GM18502 (cell line): ENCODE measurements at regions not wholly inside any gene's neighbourhood (a gene's known extent, or its start where the extent isn't known, plus 50 kb on each side); places are given as distances from the start of the nearest gene placed in this dataset.

ENCODE experiments used
- ATAC-seq: cut with Tn5 transposase; IDR thresholded peaks from one replicate; pipeline ENCODE4 v1.9.1; 2021; ENCODE audit warnings: mild to moderate bottlenecking; ENCODE audit not compliant: unreplicated experiment, poor library complexity

DNA sequence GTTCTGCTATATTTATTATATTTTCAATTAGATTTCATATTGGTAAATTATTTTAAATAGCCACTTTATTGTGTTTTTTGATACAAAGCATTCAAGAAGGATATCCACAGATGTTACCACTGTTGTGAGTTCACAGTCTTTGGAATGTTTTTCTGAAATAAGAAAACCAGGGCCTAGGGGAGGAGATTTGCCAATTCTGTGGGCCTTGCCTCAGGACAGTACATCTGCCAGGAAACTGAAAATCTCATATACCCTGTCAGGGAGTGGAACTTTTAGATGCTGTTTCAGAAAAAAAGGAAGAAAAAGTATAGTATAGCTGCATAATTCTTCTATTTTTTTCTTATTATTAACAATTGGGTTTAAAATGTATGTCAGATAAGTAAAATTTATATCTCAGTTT, 995.9 kb upstream of the ADGRB3 start:
- ATAC-seq, result no peak

DNA sequence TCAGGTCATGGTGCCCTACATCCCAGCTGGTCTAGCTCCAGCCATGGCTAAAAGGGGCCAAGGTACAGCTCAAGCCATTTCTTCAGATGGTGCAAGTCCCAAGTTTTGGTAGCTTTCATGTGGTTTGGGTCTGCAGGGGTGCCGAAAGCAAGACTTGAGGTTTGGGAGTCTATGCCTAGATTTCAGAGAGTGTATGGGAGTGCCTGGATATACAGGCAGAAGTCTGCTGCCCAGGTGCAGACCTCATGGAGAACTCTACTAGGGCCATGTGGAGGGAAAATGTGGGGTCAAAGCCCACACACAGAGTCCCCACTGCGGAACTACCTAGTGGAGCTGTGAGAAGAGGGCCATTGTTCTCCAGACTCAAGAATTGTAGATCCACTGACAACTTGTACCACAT, 1000.9 kb upstream of the ADGRB3 start:
- ATAC-seq, result no peak

DNA sequence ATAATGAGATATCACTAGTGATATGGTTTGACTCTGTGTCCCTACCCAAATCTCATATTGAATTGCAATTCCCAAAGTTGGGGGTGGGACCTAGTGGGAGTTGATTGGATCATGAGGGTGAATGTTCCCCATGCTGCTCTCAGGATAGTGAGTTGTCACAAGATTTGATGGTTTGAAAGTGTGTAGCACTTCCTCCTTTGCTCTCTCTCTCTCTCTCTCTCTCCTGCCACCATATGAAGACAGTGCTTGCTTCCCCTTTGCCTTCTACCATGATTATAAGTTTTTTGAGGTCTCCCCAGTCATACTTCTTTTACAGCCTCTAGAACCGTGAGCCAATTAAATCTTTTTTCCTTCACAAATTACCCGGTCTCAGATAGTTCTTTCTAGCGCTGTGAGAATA, 1002.0 kb upstream of the ADGRB3 start:
- no peak for ATAC-seq

GRCh38 chr6:67630146-67630545, 1004.9 kb upstream of the ADGRB3 start:
- ATAC-seq, result no peak

DNA sequence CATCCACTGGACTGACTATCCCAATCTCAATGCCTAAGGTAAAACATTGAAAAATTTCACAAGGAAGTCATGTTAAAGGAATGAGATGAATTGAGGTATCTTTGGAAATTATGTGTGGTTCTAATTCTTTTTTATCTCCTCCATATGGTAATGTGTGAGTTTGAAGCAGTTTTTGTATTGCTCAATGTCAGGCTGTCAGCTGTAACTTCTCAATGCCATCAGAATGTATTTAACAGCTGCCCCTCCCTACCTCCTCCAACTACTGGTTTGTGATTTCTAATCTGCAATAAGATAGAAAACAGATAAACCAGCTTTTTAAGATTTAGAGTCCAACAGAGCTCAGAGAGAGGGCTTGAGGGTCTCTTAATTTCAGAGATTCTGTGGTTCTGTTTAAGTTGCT, 1005.8 kb upstream of the ADGRB3 start:
- ATAC-seq, result no peak

GRCh38 chr6:67615796-67616195, 1019.3 kb upstream of the ADGRB3 start:
- no peak for ATAC-seq

GRCh38 chr6:67608099-67608749, 1026.9 kb upstream of the ADGRB3 start:
- no peak for ATAC-seq

- no peak for ATAC-seq
These were observed 1027.9 kb upstream of the ADGRB3 start for GRCh38 chr6:67606906-67607828.

GRCh38 chr6:67594366-67594765, 1040.7 kb upstream of the ADGRB3 start:
- no peak for ATAC-seq

DNA sequence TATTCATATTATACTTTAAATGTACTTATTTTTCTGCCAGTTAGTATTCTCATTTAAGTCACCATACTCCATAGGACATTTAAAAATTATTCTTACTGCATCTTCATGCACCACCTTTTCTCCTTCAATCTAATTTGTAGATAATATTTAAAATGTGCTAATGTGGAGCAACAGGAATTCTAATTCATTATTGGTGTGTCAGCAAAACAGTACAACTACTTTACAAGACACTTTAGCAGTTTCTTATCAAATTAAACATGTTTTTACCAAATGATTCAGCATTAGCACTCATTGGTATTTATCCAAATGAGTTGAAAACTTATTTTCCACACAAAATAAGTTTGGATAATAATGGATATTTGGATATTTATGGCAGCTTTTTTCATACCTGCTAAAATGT, 1041.8 kb upstream of the ADGRB3 start:
- ATAC-seq, result no peak

GRCh38 chr6:67591910-67592309, 1043.2 kb upstream of the ADGRB3 start:
- no peak for ATAC-seq

GRCh38 chr6:67567842-67568241, 1067.2 kb upstream of the ADGRB3 start:
- ATAC-seq, result no peak

DNA sequence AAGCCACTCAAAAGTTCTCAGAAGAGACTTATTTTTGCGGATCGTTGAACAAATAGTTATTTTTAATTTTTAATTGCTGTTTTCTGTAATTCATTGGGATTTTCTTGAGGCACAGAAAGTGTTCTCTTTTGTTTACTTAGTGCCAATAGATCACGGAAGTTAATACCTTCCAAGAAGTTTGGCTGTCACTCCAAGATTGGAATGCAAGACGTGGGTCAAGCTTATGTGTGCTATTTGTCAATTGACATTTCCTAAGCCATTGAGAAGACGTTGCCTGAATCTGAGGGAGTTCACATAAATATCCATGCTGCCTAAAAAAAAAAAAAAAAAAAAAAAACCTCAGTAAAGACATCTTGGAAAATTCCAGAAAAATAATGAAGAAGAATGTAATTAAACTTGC, 1071.4 kb upstream of the ADGRB3 start:
- ATAC-seq, result no peak

GRCh38 chr6:67560068-67560467, 1075.0 kb upstream of the ADGRB3 start:
- ATAC-seq, result no peak

GRCh38 chr6:67558985-67559384, 1076.1 kb upstream of the ADGRB3 start:
- ATAC-seq, result no peak

- no peak for ATAC-seq
These were observed 1090.1 kb upstream of the ADGRB3 start for GRCh38 chr6:67544851-67545452.

DNA sequence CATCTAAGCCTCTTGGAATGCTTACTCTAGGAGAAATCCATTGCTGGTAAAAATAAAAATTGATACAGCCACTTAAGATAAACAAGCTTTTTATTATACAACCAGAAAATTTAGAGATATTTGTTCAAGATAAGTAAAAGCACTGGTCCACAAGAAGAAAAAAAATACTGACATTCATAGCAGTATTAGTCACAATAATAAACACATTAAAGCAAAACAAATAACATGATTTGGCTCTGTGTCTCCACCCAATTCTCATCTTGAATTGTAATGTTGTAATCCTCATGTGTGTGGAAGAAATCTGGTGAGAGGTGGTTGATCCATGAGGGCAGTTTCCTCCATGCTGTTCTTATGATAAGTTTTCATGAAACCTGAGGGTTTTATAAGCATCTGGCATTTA, 1093.5 kb upstream of the ADGRB3 start:
- ATAC-seq, result no peak

DNA sequence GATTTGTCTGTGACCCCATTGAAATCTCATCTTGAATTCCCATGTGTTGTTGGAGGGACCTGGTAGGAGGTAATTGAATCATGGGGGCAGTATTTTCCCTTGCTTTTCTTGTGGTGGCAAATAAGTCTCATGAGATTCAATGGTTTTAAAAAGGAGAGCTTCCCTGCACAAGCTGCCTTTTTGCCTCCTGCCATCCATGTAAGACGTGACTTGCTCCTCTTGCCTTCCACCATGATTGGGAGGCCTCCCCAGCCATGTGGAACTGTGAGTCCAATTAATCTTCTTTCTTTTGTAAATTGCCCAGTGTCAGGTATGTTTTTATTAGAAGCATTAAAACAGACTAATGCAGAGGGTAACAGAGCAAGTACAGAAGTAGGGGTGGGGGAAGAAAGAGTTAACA, 1097.0 kb upstream of the ADGRB3 start:
- ATAC-seq, result no peak

DNA sequence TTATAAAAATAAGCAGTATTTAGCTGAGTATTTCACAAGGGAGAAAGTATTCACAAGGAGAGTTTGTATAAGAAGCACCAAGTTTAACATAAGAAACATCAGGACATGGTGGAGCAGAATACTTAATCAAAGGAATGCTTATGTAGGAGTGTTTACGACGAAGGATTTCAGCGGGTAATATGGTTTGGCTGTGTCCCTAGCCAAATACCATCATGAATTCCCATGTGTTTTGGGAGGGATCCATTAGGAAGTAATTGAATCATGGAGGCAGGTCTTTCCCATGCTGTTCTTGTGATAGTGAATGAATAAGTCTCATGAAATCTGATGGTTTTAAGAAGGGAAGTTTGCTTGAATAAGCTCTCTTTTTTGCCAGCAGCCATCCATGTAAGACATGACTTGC, 1099.1 kb upstream of the ADGRB3 start:
- ATAC-seq, result no peak

DNA sequence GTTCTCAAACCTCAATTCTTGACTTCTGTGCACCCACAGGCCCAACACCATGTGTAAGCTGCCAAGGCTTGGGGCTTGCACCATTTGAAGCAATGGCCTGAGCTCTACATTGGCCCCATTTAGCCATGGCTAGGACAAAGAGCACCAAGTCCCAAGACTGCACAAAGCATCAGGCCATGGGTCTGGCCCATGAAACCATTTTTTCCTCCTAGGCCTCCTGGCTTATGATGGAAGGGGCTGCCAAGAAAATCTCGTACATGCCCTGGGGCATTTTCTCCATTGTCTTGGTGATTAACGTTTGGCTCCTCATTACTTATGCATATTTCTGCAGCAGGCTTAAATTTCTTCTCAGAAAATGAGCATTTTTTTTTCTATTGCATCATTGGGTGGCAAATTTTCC, 1128.7 kb upstream of the ADGRB3 start:
- no peak for ATAC-seq

DNA sequence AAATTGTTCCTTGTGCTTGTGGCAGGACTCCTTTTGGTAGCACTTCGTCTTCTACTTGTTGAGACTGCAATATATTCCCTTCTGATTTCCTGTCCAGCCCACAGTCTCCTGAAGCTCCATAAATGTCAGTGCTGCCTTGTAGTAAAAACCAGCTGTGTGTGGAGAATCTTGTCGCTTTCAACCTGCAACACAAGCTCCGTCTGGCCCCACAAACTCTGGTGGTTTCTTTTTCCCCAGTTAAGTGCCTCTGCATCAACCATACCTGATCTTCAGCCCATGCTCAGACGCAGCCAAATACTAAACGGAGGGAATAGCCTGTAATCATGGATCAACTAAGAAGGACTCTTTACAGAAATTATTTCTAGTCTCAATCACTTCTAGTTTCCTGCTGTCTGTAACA, 1133.3 kb upstream of the ADGRB3 start:
- no peak for ATAC-seq
